Keratinocyte (primary cell): ENCODE measurements at regions not wholly inside any gene's neighbourhood (a gene's known extent, or its start where the extent isn't known, plus 50 kb on each side); places are given as distances from the start of the nearest gene placed in this dataset.

ENCODE experiments used
- DNase-seq: peaks from one replicate; pipeline ENCODE4 v3.0.0-alpha.2; 2011; ENCODE audit warnings: low read depth, missing footprints, low spot score
- FAIRE-seq: peaks from 2 replicates; lab custom pipeline; 2011; peaks lifted over from hg19 to GRCh38; lab: Jason Lieb, UNC
- H2AFZ ChIP-seq: 2 replicates; pipeline ENCODE4 v1.6.0; 2012; ENCODE audit warnings: low read length, control low read depth, inconsistent platforms; ENCODE audit not compliant: control insufficient read depth
- H3K27ac ChIP-seq: 2 replicates; pipeline ENCODE4 v1.5.1; 2011; ENCODE audit warnings: low read length; ENCODE audit not compliant: control insufficient read depth, insufficient read depth
- H3K27me3 ChIP-seq: 3 replicates; pipeline ENCODE4 v1.6.0; 2011; ENCODE audit warnings: low read length; ENCODE audit not compliant: control insufficient read depth, insufficient read depth; ENCODE audit errors: extremely low read depth
- H3K36me3 ChIP-seq, 2 experiments: 2 replicates in 1 of 2; 3 replicates in 1 of 2; pipeline ENCODE4 v1.5.1; 2011; ENCODE audit warnings: low read length in 2 of 2, mild to moderate bottlenecking in 1 of 2; ENCODE audit not compliant: control insufficient read depth in 2 of 2, insufficient read depth in 2 of 2; ENCODE audit errors: extremely low read depth in 1 of 2
- H3K4me1 ChIP-seq: 3 replicates; pipeline ENCODE4 v1.5.1; 2011; ENCODE audit warnings: low read length; ENCODE audit not compliant: control insufficient read depth, insufficient read depth; ENCODE audit errors: extremely low read depth
- H3K4me2 ChIP-seq: 3 replicates; pipeline ENCODE4 v1.6.0; 2011; ENCODE audit warnings: low read depth, low read length; ENCODE audit not compliant: control insufficient read depth, insufficient read depth; ENCODE audit errors: extremely low read depth
- H3K4me3 ChIP-seq, 3 experiments: fragments of 200-600 bp in 1 of 3; sonication (generic) in 1 of 3; 2 replicates in 2 of 3; 3 replicates in 1 of 3; pipeline ENCODE4 v1.5.1; 2011 to 2016; ENCODE audit warnings: low read length in 3 of 3, mild to moderate bottlenecking in 3 of 3, control low read depth in 2 of 3, inconsistent platforms in 1 of 3, low read depth in 1 of 3, mixed read lengths in 1 of 3, mixed run types in 1 of 3, moderate library complexity in 1 of 3; ENCODE audit not compliant: control insufficient read depth in 2 of 3, insufficient read depth in 2 of 3; ENCODE audit errors: extremely low read depth in 1 of 3
- H3K79me2 ChIP-seq: 2 replicates; pipeline ENCODE4 v1.6.0; 2012; ENCODE audit warnings: low read length; ENCODE audit not compliant: control insufficient read depth, insufficient read depth
- H3K9ac ChIP-seq: 3 replicates; pipeline ENCODE4 v1.6.0; 2011; ENCODE audit warnings: low read length; ENCODE audit not compliant: control insufficient read depth, insufficient read depth; ENCODE audit errors: extremely low read depth
- H3K9me1 ChIP-seq: 3 replicates; pipeline ENCODE4 v1.6.0; 2011; ENCODE audit warnings: low read length; ENCODE audit not compliant: control insufficient read depth, insufficient read depth; ENCODE audit errors: extremely low read depth
- H3K9me3 ChIP-seq: 2 replicates; pipeline ENCODE4 v1.5.1; 2012; ENCODE audit warnings: low read depth, low read length; ENCODE audit not compliant: control insufficient read depth
- H4K20me1 ChIP-seq: 3 replicates; pipeline ENCODE4 v1.6.0; 2011; ENCODE audit warnings: low read length; ENCODE audit not compliant: control insufficient read depth, insufficient read depth; ENCODE audit errors: extremely low read depth
- CTCF ChIP-seq, 3 experiments: IDR thresholded peaks in 1 of 3; conservative IDR thresholded peaks in 1 of 3; optimal IDR thresholded peaks in 1 of 3; 2 replicates in 2 of 3; 3 replicates in 1 of 3; pipeline versions ENCODE3 to v1.5.1; 2011; ENCODE audit warnings: low read length in 3 of 3, mild to moderate bottlenecking in 3 of 3, moderate library complexity in 2 of 3, control low read depth in 1 of 3, inconsistent platforms in 1 of 3; ENCODE audit not compliant: insufficient read depth in 2 of 3; ENCODE audit errors: extremely low read depth in 1 of 3
- EZH2 ChIP-seq: IDR thresholded peaks from one replicate; pipeline ENCODE4 v1.6.1; 2012; ENCODE audit warnings: inconsistent platforms, mild to moderate bottlenecking, low read length, moderate library complexity
- dilution Hi-C: fragments of 300-500 bp; cut with MboI; formaldehyde crosslinking; loops from one replicate; pipeline ENCODE4 v1.7.0; 2020; ENCODE audit warnings: low sequenced_read_pairs; ENCODE audit not compliant: extremely low pct_ligation_motif_present

- no peak overlapping the region for H3K4me2 ChIP-seq
- no peak overlapping the region for H3K4me3 ChIP-seq
- FAIRE-seq (no peak), DNase-seq (no peak)
- no peaks in the 10 kb centered on the region for H3K4me1 ChIP-seq
- no peaks in the 10 kb centered on the region for H4K20me1 ChIP-seq
- no peaks in the 10 kb centered on the region for H3K79me2 ChIP-seq
- no peak overlapping the region for H3K9ac ChIP-seq
- TF ChIP-seq CTCF (optimal IDR thresholded peaks at IDR 0.05 in 1 of 3, IDR thresholded peaks at IDR 0.05 in 1 of 3, conservative IDR thresholded peaks at IDR 0.05 in 1 of 3; ENCODE audit: extremely low read depth in 1 of 3, insufficient read depth in 2 of 3, low read length in 3 of 3) (no peak), EZH2 (no peak)
- no peaks in the 10 kb centered on the region for H3K9me3 ChIP-seq
- no peaks in the 10 kb centered on the region for H3K27me3 ChIP-seq
- H2AFZ ChIP-seq, result no peak overlapping the region
- dilution Hi-C loops, result no loop called here
- H3K9me1 ChIP-seq, result no peaks in the 10 kb centered on the region
- H3K36me3 ChIP-seq, result no peaks in the 10 kb centered on the region
- no peak overlapping the region for H3K27ac ChIP-seq
These were observed 260.1 kb downstream of the TUSC7 start for GRCh38 chr3:116969646-116970045.

- Histone ChIP-seq H3K4me1 (no peaks in the 10 kb centered on the region), H3K9me1 (no peaks in the 10 kb centered on the region), H4K20me1 (no peaks in the 10 kb centered on the region), H3K27me3 (no peaks in the 10 kb centered on the region), H3K79me2 (no peaks in the 10 kb centered on the region), H3K9ac (no peak overlapping the region), H3K9me3 (no peaks in the 10 kb centered on the region), H2AFZ (no peak overlapping the region), H3K36me3 (no peaks in the 10 kb centered on the region), H3K4me2 (no peak overlapping the region), H3K4me3 (no peak overlapping the region), H3K27ac (no peak overlapping the region)
- dilution Hi-C loops, result no loop called here
- TF ChIP-seq EZH2, result no peak
- no peak for TF ChIP-seq CTCF (optimal IDR thresholded peaks at IDR 0.05 in 1 of 3, IDR thresholded peaks at IDR 0.05 in 1 of 3, conservative IDR thresholded peaks at IDR 0.05 in 1 of 3; ENCODE audit: extremely low read depth in 1 of 3, insufficient read depth in 2 of 3, low read length in 3 of 3)
- DNase-seq, result no peak
- no peak for FAIRE-seq
These were observed 262.0 kb downstream of the TUSC7 start for GRCh38 chr3:116971531-116971930.
